ENCODE measurements at regions not wholly inside any gene's neighbourhood (a gene's known extent, or its start where the extent isn't known, plus 50 kb on each side); places are given as distances from the start of the nearest gene placed in this dataset.

GRCh38 chr9:129291041-129291501 is 113.0 kb upstream of the IER5L start:
- no peak overlapping the region for H3K27ac Mint-ChIP-seq
- no peaks in the 10 kb centered on the region for H3K9me3 Mint-ChIP-seq
- Histone ChIP-seq H3K4me1 (ENCODE audit: insufficient read depth, low read length) (no peaks in the 10 kb centered on the region), H3K4me3 (ENCODE audit: low read length) (no peak overlapping the region), H3K9me3 (ENCODE audit: control insufficient read depth in 1 of 2, insufficient read depth in 1 of 2, low read length in 2 of 2) (no peaks in the 10 kb centered on the region), H3K36me3 (ENCODE audit: insufficient read depth, low read length) (no peaks in the 10 kb centered on the region), H3K27me3 (ENCODE audit: control insufficient read depth in 1 of 2, insufficient read depth in 2 of 2, low read length in 2 of 2) (no peaks in the 10 kb centered on the region), H3K27ac (ENCODE audit: low read depth in 1 of 2, low read length in 2 of 2) (no peak overlapping the region)
- H3K27me3 Mint-ChIP-seq = no peaks in the 10 kb centered on the region
- intact Hi-C loops (cut with DNase I, micrococcal nuclease) = no loop called here
- no peak overlapping the region for H3K4me3 Mint-ChIP-seq
- ChIA-PET POLR2A (no interaction called here), CTCF (no interaction called here)
- H3K4me1 Mint-ChIP-seq (ENCODE audit: low read depth) = no peaks in the 10 kb centered on the region
- DNase-seq (no peak), ATAC-seq (ENCODE audit: poor library complexity) (no peak)
- TF ChIP-seq CTCF (IDR thresholded peaks at IDR 0.05) = no peak
- no peaks in the 10 kb centered on the region for H3K36me3 Mint-ChIP-seq (ENCODE audit: low read depth)

GRCh38 chr9:129290606-129291005 is 112.5 kb upstream of the IER5L start:
- no peaks in the 10 kb centered on the region for H3K36me3 Mint-ChIP-seq (ENCODE audit: low read depth)
- H3K27ac Mint-ChIP-seq = no peak overlapping the region
- no peaks in the 10 kb centered on the region for H3K9me3 Mint-ChIP-seq
- Histone ChIP-seq H3K36me3 (ENCODE audit: insufficient read depth, low read length) (no peaks in the 10 kb centered on the region), H3K4me1 (ENCODE audit: insufficient read depth, low read length) (no peaks in the 10 kb centered on the region), H3K9me3 (ENCODE audit: control insufficient read depth in 1 of 2, insufficient read depth in 1 of 2, low read length in 2 of 2) (no peaks in the 10 kb centered on the region), H3K27ac (ENCODE audit: low read depth in 1 of 2, low read length in 2 of 2) (no peak overlapping the region), H3K27me3 (ENCODE audit: control insufficient read depth in 1 of 2, insufficient read depth in 2 of 2, low read length in 2 of 2) (no peaks in the 10 kb centered on the region), H3K4me3 (ENCODE audit: low read length) (no peak overlapping the region)
- CTCF ChIA-PET = no interaction called here
- H3K4me1 Mint-ChIP-seq (ENCODE audit: low read depth) = no peaks in the 10 kb centered on the region
- intact Hi-C loops (cut with DNase I, micrococcal nuclease) = no loop called here
- POLR2A ChIA-PET = no interaction called here
- peak in 1 of 14 experiments; percentile 3 for DNase-seq
- no peak overlapping the region for H3K4me3 Mint-ChIP-seq
- no peak for ATAC-seq (ENCODE audit: poor library complexity)
- no peaks in the 10 kb centered on the region for H3K27me3 Mint-ChIP-seq
- no peak for TF ChIP-seq CTCF (IDR thresholded peaks at IDR 0.05)

- no peak for ATAC-seq (ENCODE audit: poor library complexity)
- Mint-ChIP-seq H3K4me3 (no peak overlapping the region), H3K27ac (no peak overlapping the region), H3K4me1 (ENCODE audit: low read depth) (no peaks in the 10 kb centered on the region), H3K36me3 (ENCODE audit: low read depth) (no peaks in the 10 kb centered on the region), H3K9me3 (no peaks in the 10 kb centered on the region), H3K27me3 (no peaks in the 10 kb centered on the region)
- Histone ChIP-seq H3K4me1 (ENCODE audit: insufficient read depth, low read length) (no peaks in the 10 kb centered on the region), H3K9me3 (ENCODE audit: control insufficient read depth in 1 of 2, insufficient read depth in 1 of 2, low read length in 2 of 2) (no peaks in the 10 kb centered on the region), H3K27ac (ENCODE audit: low read depth in 1 of 2, low read length in 2 of 2) (no peak overlapping the region), H3K4me3 (ENCODE audit: low read length) (no peak overlapping the region), H3K36me3 (ENCODE audit: insufficient read depth, low read length) (no peaks in the 10 kb centered on the region), H3K27me3 (ENCODE audit: control insufficient read depth in 1 of 2, insufficient read depth in 2 of 2, low read length in 2 of 2) (no peaks in the 10 kb centered on the region)
- CTCF ChIA-PET = interaction anchor here (0.6 kb wide), 1 partner anchor 335 kb away, joined by 3 read pairs; no protein-coding TSS in a partner anchor
- intact Hi-C loops (cut with DNase I, micrococcal nuclease) = loop anchor here in 1 of 2 experiments (5.0 kb wide), 1 partner anchor 77 kb away; no protein-coding TSS in a partner anchor
- DNase-seq = peak in 1 of 14 experiments; percentile 3
- no peak for TF ChIP-seq CTCF (IDR thresholded peaks at IDR 0.05)
- POLR2A ChIA-PET = no interaction called here
Measured at GRCh38 chr9:129289883-129290282, 111.8 kb upstream of the IER5L start.

All from CD4-positive, alpha-beta T cell (primary cell).